OCI-LY7 (cell line): ENCODE measurements at regions not wholly inside any gene's neighbourhood (a gene's known extent, or its start where the extent isn't known, plus 50 kb on each side); places are given as distances from the start of the nearest gene placed in this dataset.

ENCODE experiments used
- EZH2phosphoT487 ChIP-seq: fragments of 200-600 bp; sonication (generic); IDR thresholded peaks from 2 replicates; pipeline ENCODE4 v1.6.1; 2018; ENCODE audit warnings: low read depth, borderline replicate concordance, mild to moderate bottlenecking, mixed run types, antibody characterized with exemption, low read length, moderate library complexity, mixed read lengths
- TF ChIP-seq, protein P1 (sequence below): fragments of 200-600 bp; sonication (generic); conservative IDR thresholded peaks from 2 replicates; pipeline ENCODE4 v1.5.1; 2014; ENCODE audit warnings: mild to moderate bottlenecking, antibody characterized with exemption, low read length, moderate library complexity, mixed read lengths

DNA sequence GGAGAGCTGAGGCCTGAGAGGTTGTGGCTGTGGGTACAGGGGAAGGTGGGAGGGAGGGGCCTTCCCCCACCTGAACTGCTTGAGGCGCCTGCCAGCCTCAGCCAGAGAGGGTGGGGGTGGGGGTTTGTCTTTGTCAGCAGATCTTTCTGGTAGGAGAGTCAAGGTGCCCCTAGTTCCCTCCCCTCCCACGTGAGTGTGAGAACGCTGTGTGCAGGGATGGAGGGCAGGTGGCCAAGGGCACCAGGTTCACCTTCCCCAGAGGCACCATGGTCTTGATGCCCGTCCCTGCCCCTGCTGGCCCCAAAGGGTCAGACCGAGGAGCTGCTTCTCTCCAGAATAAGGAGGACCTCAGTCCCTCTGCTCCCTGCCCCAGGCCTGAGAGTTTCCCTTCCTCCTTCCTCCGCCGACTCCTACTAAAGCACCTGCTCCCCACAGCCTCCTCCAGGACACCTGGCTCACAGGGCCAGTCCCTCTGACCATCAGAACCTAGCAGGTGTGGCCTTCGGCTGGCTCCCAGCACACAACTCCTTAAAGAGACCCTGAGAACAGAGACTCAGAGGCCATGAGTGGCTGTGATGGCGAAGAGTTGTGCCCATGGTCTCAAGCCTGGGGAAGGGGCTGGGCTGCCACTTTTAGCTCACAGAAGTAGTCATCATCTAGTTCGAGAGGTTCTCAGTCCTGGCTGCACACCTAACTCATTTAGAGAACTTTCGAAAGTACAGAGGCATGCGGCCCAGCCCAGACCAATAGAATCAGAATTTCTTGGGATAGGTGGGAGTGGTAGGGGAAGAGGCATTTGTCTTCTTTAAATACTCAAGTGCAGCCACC lies 113.2 kb upstream of the LHX1 start:
- TF ChIP-seq, protein P1, sequence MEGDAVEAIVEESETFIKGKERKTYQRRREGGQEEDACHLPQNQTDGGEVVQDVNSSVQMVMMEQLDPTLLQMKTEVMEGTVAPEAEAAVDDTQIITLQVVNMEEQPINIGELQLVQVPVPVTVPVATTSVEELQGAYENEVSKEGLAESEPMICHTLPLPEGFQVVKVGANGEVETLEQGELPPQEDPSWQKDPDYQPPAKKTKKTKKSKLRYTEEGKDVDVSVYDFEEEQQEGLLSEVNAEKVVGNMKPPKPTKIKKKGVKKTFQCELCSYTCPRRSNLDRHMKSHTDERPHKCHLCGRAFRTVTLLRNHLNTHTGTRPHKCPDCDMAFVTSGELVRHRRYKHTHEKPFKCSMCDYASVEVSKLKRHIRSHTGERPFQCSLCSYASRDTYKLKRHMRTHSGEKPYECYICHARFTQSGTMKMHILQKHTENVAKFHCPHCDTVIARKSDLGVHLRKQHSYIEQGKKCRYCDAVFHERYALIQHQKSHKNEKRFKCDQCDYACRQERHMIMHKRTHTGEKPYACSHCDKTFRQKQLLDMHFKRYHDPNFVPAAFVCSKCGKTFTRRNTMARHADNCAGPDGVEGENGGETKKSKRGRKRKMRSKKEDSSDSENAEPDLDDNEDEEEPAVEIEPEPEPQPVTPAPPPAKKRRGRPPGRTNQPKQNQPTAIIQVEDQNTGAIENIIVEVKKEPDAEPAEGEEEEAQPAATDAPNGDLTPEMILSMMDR: no peak
- TF ChIP-seq EZH2phosphoT487: no peak
